ENCODE measurements at regions not wholly inside any gene's neighbourhood (a gene's known extent, or its start where the extent isn't known, plus 50 kb on each side); places are given as distances from the start of the nearest gene placed in this dataset.
"Not testable (repeated sequence)": the region's sequence is repeated elsewhere in the genome, so short reads cannot be mapped to it uniquely, and the experiment has no call there.

DNA sequence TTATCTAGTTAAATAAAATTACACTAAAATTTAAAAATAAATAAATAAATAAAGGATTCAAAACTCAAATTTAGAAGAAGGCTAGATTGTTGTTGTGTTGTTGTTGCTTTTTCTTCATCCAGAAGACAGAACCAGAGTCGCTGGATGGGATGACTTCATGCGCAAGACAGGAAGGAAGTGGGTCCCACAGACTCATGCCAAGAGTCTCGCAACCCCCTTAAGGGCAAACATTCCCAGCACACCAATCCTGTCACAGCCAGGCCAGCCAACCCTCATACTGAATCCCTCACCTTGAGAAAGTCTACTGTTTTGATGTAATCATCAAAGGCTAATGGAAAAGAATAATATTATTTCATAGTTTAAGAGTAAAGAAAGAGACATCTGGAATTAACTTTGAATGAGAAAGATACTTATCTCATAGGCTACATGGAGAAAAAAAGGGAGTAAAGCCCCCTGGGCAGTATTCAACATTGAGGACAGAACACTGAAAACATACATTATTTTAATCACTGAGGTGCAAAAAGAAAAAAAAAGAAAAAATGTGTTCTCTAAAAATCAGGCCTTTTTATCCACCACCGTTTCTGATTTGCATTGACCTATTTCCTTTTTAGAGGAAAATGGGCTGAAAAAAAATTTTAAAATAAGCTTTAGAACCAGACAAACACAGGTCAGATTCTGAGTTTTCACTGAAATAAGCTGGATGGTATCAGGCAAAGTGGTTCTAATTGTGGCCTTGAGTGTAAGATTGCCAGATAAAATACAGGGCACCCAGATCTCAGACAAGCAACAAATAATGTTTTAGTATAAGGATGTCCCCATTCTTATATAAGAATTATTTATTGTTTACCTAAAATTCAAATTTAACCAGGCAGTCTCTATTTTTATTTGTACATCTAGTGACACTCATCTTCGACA lies 826.5 kb downstream of the TNS3 start:
- DNase-seq (ENCODE audit: low read depth in 2 of 2), result no peak

DNA sequence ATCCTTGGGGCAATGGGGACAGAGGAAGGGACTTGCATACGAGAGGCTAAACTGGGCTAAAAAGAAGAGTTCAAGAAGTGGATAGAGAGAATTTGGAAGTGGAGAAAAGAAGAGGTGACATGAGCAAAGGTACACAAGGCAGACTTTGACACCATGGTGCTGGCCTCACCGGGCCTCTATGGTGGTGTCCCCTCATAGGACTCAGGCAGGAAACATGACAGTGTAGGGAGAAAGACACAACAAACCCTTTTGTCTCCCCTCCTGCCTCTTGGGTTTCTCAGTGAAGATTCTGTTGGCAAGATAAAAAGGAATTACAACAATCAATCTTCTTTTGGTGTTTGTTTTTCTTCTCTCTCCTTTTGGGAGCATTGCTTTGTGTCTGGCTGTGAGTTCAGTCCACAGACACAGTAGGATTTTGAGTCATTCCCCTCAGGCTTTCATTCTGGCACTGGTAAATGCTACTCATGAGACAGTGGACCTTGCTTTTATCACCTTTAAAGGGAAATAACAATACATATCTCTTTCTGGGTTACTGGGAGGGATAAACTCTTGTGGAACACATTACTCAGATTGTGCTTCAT lies 827.7 kb downstream of the TNS3 start:
- DNase-seq (ENCODE audit: low read depth in 2 of 2), result no peak

DNA sequence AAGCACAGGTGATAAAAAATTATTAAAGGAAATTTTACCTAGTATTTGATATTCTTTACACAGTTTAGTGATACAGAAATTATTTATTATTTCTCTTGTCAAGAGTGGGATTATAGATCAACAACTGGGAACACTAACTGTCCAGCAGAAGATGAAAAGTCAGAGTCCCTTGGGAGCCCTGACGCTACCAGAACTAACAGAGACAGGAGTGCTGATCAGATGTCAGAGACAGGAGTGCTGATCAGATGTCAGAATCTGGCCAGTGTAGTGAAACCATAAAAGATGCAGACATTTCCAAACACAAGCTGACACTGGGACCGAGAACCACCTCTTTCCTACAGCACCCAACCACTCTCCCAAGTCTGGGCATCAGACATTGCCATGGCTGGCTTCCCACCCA lies 828.2 kb downstream of the TNS3 start:
- DNase-seq (ENCODE audit: low read depth in 2 of 2), result no peak

DNA sequence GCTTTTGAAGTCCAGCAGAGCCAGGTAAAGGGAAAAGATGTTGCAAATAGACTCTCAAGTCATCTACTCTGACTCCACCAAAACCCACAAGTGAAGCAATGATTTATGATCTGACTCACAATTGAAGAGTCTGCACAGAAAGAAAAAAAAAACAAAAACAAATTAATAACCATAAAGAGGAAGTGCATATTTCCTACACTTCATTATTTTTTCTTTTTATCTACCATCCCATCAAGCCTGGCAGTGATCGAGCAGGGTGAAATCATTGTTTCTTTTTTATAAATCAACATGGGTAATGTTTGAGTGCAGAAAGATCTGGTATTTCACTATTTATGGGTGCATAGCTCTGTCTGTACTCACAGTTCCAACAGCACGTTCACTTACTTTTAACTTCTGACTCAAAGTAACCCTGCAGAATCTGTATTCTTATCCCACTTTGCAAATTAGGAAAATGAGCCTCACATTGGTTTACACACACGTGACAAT lies 829.0 kb downstream of the TNS3 start:
- no peak for DNase-seq (ENCODE audit: low read depth in 2 of 2)

DNA sequence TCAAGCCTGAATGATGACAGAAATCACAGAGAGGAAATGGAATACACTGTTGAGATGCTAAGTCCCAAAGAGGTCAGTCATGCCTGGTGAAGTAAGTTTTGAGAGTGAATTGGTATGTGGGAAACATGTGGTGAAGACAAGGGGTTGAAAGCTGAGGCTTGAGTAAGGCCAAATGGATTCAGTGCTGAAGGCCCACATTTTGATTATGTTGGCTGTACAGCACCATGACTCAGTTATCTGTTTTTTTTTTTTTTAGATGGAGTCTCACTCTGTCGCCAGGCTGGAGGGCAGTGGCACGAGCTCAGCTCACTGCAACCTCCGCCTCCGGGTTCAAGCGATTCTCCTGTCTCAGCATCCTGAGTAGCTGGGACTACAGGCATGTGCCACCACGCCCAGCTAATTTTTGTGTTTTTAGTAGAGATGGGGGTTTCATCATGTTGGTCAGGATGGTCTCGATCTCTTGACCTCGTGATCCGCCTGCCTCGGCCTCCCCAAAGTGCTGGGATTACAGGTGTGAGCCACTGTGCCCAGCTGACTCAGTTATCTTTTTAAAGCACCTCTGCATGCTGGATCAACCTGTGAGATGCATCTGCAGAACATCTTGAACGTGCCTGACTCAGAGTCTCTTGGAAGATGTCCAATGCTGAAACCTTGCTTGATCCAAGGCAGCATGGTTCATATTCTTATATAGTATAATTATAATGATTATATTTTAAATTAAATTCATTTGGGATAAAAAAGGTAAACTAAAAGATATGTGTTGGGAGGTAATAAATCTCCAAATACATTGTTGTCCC lies 829.8 kb downstream of the TNS3 start:
- not testable (repeated sequence) for DNase-seq (ENCODE audit: low read depth in 2 of 2)

DNA sequence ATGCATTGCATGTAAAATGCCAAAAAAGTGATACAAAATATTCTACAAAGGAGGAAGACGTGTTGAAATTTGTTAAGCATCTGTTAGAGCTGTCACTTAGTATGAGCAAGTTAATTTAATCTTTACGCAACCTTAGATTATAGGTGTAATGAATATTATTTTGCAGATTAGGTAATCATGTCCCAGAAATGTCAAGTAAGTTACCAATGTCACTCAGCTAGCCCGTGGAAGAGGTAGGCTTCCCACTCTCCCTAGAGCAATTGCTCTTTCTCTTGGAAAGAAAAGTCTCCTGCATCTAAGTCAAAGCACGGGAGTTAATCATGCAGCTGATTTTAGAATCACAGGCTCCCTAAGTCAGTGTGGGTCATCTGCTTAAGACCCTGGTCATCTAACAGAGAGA lies 830.4 kb upstream of the IGFBP3 start:
- DNase-seq (ENCODE audit: low read depth in 2 of 2), result no peak

DNA sequence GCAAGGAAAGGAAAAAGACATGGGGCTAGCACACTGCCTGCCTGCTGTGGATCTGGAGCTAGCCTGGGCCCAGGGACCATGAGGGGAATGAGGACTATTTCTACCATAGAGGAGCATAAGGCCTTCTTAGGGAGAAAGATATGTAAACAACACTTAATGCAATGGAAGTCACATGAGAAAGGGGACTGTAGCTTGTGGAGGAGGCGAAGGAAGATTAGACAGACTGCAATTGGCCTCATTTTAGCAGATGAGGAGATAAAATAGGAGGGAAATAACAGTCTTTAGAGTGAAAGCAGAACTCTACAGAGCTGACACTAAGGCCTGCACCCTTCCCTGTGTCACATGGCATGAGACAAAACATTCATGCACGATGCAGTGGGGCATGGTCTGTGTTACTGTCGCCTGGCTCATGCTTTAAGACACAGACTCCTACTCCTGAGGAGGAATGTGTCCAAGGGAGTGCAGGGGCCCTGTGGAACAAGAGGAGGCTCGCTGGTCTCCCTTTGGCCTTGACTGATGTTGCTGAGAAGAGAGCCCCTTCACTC lies 829.3 kb upstream of the IGFBP3 start:
- DNase-seq (ENCODE audit: low read depth in 2 of 2), result no peak

DNA sequence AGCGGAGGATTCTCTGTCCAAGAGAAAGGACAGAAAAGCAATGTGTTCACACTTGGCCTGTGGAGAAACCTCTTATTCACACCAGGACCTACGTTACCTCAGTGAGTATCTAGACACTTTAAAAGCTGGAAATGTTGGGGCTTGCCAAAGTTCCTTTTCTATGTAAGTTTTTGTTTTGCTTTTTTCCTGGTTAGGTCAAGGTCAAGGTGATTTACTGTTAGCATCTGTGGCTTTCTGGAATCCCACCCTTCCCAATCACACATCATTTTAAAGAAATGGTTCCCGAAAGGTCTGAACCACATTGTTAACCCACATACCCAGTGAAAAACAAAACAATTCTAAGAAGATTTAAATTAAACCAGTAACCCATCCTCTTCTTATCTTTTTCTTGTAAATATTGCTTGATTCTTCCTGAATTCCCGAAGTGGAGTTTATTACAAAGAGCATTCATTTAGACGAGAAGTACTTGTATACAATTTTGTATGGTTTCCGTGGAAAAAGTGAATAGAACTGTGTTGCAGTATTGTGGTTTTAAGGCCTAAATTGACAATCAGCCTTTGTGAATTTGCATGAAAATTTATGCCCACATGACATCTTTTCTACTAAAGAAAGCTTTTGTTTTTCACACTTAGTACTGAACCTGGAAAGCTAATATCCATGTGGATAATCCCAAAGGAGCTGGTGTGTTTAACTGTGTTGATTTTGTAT lies 827.0 kb upstream of the IGFBP3 start:
- no peak for DNase-seq (ENCODE audit: low read depth in 2 of 2)

DNA sequence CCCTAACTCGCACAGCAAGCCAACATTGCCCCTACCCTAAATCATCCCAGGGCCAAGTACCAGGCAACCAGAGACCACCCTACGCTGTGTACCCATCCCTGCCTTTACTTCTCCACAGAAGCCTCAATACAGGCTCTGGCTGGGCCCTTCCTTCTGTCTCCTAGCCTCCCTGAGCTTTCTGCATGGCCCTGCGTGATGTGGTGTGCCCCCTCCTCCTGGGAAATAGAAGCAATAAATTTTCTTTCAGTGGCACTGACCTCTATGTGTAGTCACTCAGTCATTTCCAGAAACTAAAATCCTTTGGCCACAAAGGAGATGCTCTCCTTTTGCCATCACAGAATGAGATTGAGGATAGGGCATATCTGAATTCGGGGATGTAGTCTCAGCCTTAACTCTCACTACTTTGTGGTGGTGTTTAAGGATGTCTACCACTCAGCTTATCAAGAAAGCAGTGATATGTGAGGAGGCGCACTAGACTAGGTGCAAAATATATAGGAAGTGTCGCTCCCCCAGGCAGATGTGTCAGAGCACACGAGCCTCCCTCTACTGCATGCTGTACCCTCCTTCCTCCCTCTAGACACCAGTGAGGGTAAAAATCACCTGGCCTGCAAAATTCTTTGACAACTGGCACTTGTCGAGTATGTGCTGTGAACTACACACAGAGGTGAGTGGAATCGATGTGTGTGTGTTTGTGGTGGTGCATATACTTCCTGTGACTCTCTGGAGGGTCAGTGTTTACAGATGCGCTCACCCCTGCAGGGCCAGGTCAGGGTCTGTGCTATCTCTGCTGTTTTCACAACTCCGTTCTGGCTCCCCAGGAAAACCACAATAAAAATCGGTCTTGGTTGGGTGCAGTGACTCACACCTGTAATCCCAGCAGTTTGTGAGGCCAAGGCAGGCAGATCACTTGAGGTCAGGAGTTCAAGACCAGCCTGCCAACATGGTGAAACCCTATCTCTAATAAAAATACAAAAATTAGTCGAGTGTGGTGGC lies 825.9 kb upstream of the IGFBP3 start:
- DNase-seq (ENCODE audit: low read depth in 2 of 2), result no peak

DNA sequence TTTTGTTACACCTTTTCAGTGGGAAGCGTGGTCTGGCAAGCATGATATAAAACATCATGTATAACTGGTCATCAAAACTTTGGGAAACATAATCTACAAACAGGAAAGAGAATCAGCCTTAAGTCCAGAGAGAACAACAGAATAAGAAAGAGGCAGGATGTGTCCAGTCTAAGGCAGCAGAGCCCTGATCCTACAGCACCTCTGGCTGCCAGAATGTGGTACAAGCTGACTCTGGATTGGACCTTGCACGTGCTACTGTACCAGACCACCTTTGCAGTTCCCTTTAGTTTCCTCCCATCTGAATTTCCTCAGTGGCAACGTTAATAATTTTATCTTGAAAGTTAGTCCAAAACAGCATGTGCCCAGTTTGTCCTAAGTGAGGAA lies 824.6 kb upstream of the IGFBP3 start:
- no peak for DNase-seq (ENCODE audit: low read depth in 2 of 2)

DNA sequence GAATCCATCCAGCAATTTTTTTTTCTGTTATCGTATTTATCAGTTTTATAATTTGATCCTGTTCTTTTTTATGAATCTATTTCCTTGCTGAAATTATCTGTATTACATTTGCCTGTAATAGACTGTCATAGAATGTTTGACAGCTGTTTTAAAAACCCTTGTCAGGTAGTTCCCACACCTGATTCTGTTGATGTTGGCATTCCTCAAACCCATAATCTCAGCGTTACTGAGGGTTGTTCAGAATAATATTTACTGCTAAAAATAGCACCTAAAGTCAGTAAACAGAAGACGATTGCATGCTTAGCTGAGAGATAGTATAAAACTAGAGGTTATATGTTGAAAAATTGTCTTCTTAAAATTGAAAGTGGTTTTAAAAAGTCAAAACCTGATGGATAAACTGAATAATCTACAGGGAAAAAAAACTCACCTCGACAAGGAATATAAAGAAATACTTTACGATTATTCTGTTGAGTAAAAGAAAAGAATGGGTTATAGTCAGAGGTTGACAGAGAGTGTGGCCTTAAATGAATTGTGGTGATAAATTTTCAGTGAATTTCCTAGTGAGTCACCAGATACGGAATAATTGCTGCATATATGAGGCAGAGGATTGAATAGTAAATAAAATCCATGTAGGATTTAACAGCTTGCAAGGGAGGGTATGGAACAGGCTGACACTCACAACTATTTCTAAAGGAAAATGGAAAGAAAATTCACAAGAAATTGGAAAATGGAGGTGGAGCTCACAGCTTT lies 824.1 kb upstream of the IGFBP3 start:
- DNase-seq (ENCODE audit: low read depth in 2 of 2), result no peak

DNA sequence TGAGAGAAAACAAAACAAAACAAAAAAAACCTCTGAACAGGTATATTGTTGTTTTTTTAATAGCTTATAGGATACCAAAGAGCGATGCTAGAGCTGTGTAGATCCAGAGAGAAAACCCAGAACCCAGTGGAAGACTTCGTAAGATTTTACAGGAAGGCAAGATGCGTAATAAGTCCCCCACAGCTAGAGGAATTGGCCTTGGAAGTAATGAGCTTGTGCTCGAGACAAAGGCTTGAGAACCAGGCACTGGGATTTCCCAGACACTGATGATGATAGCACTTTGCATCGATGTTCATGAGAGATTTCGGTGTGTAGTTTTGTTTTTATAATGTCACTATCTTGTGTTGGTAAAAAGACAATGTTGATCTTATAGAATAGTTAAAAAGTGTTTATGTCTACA lies 821.5 kb upstream of the IGFBP3 start:
- DNase-seq (ENCODE audit: low read depth in 2 of 2), result no peak

DNA sequence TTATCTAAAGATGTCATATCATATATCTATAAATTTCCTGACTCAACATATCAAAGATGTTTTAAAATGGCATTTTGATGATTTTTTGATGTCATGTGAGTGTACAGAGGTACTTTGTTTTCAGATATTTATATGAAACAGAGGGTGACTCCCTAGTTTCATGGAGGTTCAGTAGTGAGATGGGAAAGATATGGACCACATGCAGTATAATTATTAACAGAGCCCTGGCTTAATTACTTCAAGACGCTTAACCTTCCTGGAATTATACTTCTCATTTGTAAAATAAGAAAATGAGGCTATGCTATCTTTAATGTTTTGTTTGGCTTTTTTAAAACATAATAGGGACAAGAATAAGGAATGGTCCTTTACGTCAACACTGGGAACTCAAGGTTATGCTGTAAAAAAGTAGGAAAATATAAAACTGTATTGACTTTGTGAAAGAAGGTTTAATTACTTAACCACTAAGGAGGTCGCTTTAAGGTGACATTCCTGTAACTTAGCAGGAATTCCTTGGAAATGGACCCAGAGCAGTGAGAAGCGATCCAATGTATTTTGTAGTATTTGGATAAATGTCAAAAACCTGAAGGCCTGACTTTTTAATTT lies 821.0 kb upstream of the IGFBP3 start:
- DNase-seq (ENCODE audit: low read depth in 2 of 2), result no peak

DNA sequence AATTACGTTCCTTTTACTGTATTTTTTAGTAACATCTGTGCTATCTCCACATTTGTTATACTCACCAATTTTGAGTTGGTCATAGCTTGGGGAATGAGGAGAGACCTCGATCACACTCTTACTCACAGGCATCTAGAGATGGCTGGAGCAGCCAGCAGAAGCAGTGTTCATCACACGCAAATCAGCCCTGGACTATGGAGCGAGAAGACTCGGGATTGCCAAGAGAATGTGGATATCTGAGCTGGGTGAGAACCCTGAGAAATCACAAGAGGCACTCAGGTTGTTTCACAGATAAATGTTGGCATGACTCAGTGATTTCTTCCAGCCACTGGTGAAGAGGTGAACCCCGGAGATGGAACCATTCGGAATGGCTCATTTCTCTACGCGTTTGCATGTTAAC lies 820.1 kb upstream of the IGFBP3 start:
- DNase-seq (ENCODE audit: low read depth in 2 of 2), result no peak

DNA sequence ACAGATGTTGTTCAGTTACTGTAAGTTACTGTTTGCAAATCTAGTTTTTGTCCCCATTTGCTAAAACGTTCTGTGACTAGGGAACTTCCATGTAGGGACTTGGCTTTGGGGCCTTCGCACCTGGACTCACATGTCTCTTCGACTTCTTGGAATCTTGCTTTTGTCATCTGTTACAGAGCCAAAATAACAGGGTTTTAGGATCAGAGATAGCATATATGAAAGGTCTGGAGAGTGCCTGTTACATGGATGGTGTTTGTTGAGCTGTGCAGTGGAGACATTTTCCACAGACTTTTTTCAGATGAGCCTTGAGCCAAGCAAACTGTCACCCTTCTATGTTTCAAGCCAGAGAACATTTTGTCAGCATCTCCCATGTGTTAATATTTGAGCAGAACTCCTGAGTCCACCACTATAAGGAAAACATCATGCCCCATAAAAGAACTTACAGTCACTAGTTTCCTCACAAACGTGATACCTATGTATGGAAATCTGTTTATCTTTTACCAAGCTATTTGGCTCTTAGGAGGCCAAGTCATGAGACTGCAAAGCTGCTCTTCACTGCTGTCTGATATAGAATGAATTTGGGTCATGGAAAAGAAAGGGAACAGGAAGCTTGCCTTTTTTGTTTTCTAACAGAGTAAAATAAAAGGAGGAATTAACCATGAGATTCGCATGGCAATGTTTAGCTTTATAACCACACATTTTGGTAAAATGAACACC lies 818.6 kb upstream of the IGFBP3 start:
- no peak for DNase-seq (ENCODE audit: low read depth in 2 of 2)

DNA sequence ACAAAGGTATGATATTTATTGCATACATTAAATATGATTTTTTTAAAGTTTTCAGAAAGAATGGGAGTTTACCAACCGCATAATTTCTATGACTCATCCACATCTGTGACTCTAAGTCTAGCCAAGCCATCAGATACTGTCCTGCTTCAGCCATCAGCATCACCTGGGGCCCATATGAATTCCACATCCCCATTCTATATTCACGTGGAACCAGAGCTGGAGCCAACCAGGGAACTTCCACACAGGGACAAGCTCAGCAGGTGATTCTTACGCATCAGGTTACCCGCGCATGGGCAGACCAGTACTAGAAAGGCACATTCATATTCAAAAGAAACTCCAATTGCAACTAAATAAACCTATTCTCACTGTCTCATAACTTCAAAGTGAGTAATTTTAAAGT lies 817.7 kb upstream of the IGFBP3 start:
- no peak for DNase-seq (ENCODE audit: low read depth in 2 of 2)

DNA sequence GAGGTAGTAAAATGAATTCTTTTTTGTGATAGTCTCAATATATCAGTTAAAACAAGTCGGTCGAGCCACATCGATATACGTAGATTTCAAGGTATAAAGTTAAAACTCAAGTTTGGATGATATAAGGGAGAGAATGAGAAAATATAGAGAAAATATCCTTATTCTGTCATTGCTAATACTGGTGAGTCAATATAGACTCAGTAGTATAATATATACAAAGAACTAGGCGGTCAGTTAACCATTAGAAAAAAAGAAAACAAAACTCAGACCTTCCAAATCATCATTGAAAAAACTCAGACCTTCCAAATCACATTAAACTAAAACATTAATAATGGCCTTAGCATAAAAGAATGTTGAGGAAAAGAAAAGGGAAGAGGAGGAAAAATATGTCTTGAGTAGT lies 817.1 kb upstream of the IGFBP3 start:
- DNase-seq (ENCODE audit: low read depth in 2 of 2), result no peak

DNA sequence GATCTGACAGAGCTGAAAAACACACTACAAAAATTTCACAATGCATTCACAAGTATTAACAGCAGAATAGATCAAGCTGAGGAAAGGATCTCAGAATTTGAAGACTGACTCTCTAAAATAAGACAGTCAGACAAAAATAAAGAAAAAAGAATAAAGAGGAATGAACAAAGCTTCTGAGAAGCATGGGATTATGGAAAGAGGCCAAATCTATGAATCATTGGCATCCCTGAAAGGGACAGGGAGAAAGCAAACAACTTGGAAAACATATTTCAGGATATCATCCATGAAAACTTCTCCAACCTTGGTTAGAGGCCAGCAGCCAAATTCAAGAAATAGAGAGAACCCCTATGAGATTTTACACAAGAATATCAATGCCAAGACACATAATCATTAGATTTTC lies 804.8 kb upstream of the IGFBP3 start:
- DNase-seq (ENCODE audit: low read depth in 2 of 2), result no peak

DNA sequence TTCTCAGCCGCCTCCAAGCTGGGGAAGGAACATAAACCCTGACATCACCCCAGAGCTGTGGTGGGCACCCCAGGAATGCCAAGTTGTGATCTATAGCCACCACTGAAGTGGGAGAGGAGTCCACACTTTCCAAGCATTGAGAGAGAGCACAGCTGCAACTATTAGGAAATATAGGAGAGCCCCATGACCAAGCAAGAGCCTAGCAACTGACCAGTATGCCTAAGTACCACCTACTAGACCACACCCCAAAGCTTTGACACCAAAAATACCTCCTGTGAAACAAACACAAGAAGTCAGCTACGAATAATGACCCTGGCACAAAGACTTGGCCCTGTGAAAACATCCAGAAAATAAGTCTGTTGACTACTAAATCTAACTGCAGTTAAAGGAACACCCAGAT lies 804.1 kb upstream of the IGFBP3 start:
- no peak for DNase-seq (ENCODE audit: low read depth in 2 of 2)
